KMS-11 (cell line): ENCODE measurements at regions not wholly inside any gene's neighbourhood (a gene's known extent, or its start where the extent isn't known, plus 50 kb on each side); places are given as distances from the start of the nearest gene placed in this dataset.

Source experiments
- H2AFZ ChIP-seq: fragments of 200-600 bp; sonication (generic); 2 replicates; pipeline ENCODE4 v1.6.1; 2016; ENCODE audit warnings: antibody characterized with exemption, mixed run types, low read depth
- H3K27ac ChIP-seq: fragments of 200-600 bp; sonication (generic); 2 replicates; pipeline ENCODE4 v1.6.1; 2016; ENCODE audit warnings: mild to moderate bottlenecking, mixed run types
- H3K27me3 ChIP-seq: fragments of 200-600 bp; sonication (generic); 2 replicates; pipeline ENCODE4 v1.6.1; 2017; ENCODE audit warnings: mild to moderate bottlenecking, low read depth, mixed run types, moderate library complexity; ENCODE audit not compliant: insufficient read depth
- H3K36me3 ChIP-seq: fragments of 200-600 bp; sonication (generic); 2 replicates; pipeline ENCODE4 v1.6.1; 2017; ENCODE audit warnings: mild to moderate bottlenecking, mixed run types; ENCODE audit not compliant: insufficient read depth
- H3K4me1 ChIP-seq: fragments of 200-600 bp; sonication (generic); 2 replicates; pipeline ENCODE4 v1.6.1; 2016; ENCODE audit warnings: mild to moderate bottlenecking, low read depth, mixed run types; ENCODE audit not compliant: poor library complexity, severe bottlenecking
- H3K4me2 ChIP-seq: fragments of 200-600 bp; sonication (generic); 2 replicates; pipeline ENCODE4 v1.7.0; 2016; ENCODE audit warnings: mild to moderate bottlenecking, mixed run types
- H3K4me3 ChIP-seq: fragments of 200-600 bp; sonication (generic); IDR thresholded peaks from 2 replicates; pipeline ENCODE4 v1.6.1; 2017; ENCODE audit warnings: low read depth, low read length, mixed read lengths; ENCODE audit not compliant: insufficient read depth
- H3K79me2 ChIP-seq: fragments of 200-600 bp; sonication (generic); 2 replicates; pipeline ENCODE4 v1.6.1; 2016; ENCODE audit warnings: low read depth, mixed run types; ENCODE audit not compliant: insufficient read depth
- H3K9ac ChIP-seq: fragments of 200-600 bp; sonication (generic); 2 replicates; pipeline ENCODE4 v1.6.1; 2016; ENCODE audit warnings: mild to moderate bottlenecking, mixed run types
- H4K20me1 ChIP-seq: fragments of 200-600 bp; sonication (generic); 2 replicates; pipeline ENCODE4 v1.6.1; 2016; ENCODE audit warnings: mild to moderate bottlenecking, mixed run types; ENCODE audit not compliant: insufficient read depth
- CTCF ChIP-seq: fragments of 200-600 bp; sonication (generic); conservative IDR thresholded peaks from 2 replicates; pipeline ENCODE4 v1.6.1; 2017; ENCODE audit warnings: low read depth, mild to moderate bottlenecking, antibody characterized with exemption, low read length, moderate library complexity, mixed read lengths

GRCh38 chr15:31830591-31830990, 199.7 kb upstream of the CHRNA7 start:
- no peaks in the 10 kb centered on the region for H4K20me1 ChIP-seq
- H3K4me2 ChIP-seq = no peak overlapping the region
- no peaks in the 10 kb centered on the region for H3K36me3 ChIP-seq
- no peak overlapping the region for H3K4me3 ChIP-seq
- TF ChIP-seq CTCF = no peak
- H3K79me2 ChIP-seq = no peaks in the 10 kb centered on the region
- H3K9ac ChIP-seq = no peak overlapping the region
- H3K4me1 ChIP-seq = no peaks in the 10 kb centered on the region
- H3K27ac ChIP-seq = no peak overlapping the region
- no peak overlapping the region for H2AFZ ChIP-seq
- no peaks in the 10 kb centered on the region for H3K27me3 ChIP-seq

DNA sequence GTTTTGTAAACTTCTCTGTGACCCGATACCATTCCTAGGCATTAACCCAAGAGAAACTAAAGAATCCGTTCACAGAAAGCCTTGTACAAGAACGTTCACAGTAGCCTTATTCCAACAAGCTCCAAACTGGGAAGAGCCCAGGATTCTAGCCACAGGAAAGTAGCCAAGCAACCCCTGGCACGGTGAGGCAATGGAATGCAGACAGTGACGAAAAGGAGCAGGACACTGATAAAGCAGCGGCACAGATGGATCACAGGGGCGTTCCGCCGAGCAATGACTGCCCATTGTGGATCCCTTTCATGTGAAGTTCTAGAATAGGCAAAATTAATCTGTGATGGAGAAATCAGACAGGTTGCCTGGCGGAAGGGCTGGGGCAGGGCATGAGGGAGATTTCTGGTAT, 198.7 kb upstream of the CHRNA7 start:
- H2AFZ ChIP-seq = no peak overlapping the region
- H3K9ac ChIP-seq = no peak overlapping the region
- no peaks in the 10 kb centered on the region for H4K20me1 ChIP-seq
- no peak overlapping the region for H3K27ac ChIP-seq
- H3K4me3 ChIP-seq = no peak overlapping the region
- no peaks in the 10 kb centered on the region for H3K79me2 ChIP-seq
- no peaks in the 10 kb centered on the region for H3K4me1 ChIP-seq
- no peaks in the 10 kb centered on the region for H3K36me3 ChIP-seq
- TF ChIP-seq CTCF = no peak
- no peak overlapping the region for H3K4me2 ChIP-seq
- H3K27me3 ChIP-seq = no peaks in the 10 kb centered on the region

DNA sequence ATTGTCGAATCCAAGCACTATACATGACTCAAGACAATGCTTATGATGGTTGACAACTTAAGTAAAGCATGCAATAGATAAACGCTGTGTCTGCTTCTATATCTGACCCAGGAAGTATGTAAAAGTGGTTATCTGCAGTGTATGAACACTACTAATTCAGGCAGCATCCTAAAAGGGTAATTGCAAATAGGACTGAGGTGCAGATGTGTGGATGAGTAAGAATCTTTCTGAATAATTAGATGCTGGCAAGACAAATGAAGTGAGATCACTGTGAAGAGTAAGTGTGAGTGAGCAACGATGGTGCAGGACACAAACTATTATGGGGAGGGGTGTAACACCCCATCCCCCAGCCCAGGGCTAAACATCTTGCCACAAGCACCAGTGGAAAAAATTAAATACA, 195.7 kb upstream of the CHRNA7 start:
- Histone ChIP-seq H3K4me1 (no peaks in the 10 kb centered on the region), H4K20me1 (no peaks in the 10 kb centered on the region), H3K4me3 (no peak overlapping the region), H3K36me3 (no peaks in the 10 kb centered on the region), H3K27me3 (no peaks in the 10 kb centered on the region), H3K79me2 (no peaks in the 10 kb centered on the region), H3K4me2 (no peak overlapping the region), H3K27ac (no peak overlapping the region), H2AFZ (no peak overlapping the region), H3K9ac (no peak overlapping the region)
- TF ChIP-seq CTCF = no peak

DNA sequence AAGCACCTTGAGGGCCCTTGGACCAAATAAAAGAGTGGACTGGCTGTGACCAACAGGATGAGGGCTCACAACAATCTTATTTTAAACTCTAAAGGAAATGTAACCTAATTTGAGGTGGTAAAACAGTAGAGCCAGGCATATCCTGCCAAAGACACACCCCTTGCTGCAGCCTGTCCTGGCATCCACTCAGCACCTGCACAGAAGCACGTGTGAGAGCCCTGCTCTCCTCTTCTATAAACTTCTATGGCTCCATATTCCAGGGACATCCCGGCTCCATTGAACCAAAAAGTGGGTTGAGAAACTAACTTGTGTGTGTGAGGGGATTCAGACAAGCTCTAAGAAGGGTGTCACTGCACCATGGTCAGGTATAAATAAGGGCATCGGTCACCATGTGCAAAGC, 190.9 kb upstream of the CHRNA7 start:
- Histone ChIP-seq H3K4me3 (no peak overlapping the region), H3K36me3 (no peaks in the 10 kb centered on the region), H3K4me2 (no peak overlapping the region), H3K27ac (no peak overlapping the region), H3K4me1 (no peaks in the 10 kb centered on the region), H4K20me1 (no peaks in the 10 kb centered on the region), H3K79me2 (no peaks in the 10 kb centered on the region), H2AFZ (no peak overlapping the region), H3K9ac (no peak overlapping the region), H3K27me3 (no peaks in the 10 kb centered on the region)
- no peak for TF ChIP-seq CTCF
